Activated gamma-delta T cell treated with Interleukin-2 at 50 U/mL for 16 hours (primary cell): ENCODE measurements at regions not wholly inside any gene's neighbourhood (a gene's known extent, or its start where the extent isn't known, plus 50 kb on each side); places are given as distances from the start of the nearest gene placed in this dataset.

Source experiments
- DNase-seq: peaks from one replicate; pipeline ENCODE4 v3.0.0-alpha.2; 2020

- no peak for DNase-seq
Observed at GRCh38 chr16:85162478-85163277, 50.4 kb upstream of the CIBAR2 start.

- no peak for DNase-seq
Observed at GRCh38 chr16:85163278-85164112, 51.2 kb upstream of the CIBAR2 start.

- DNase-seq = no peak
Observed at GRCh38 chr16:85164431-85164830, 52.2 kb upstream of the CIBAR2 start.

- DNase-seq = no peak
Observed at GRCh38 chr16:85164838-85165516, 52.7 kb upstream of the CIBAR2 start.

GRCh38 chr16:85165781-85166180 is 53.5 kb upstream of the CIBAR2 start:
- no peak for DNase-seq

- DNase-seq = no peak
Observed at GRCh38 chr16:85166281-85166680, 54.0 kb upstream of the CIBAR2 start.

GRCh38 chr16:85166699-85167588 is 54.7 kb upstream of the CIBAR2 start:
- no peak for DNase-seq

- no peak for DNase-seq
Observed at GRCh38 chr16:85167589-85168537, 55.6 kb upstream of the CIBAR2 start.

- DNase-seq = no peak
Observed at GRCh38 chr16:85168732-85169256, 56.5 kb upstream of the CIBAR2 start.

- no peak for DNase-seq
Observed at GRCh38 chr16:85169333-85170065, 57.2 kb upstream of the CIBAR2 start.

- no peak for DNase-seq
Observed at GRCh38 chr16:85170066-85170491, 57.8 kb upstream of the CIBAR2 start.

- DNase-seq = no peak
Observed at GRCh38 chr16:85170590-85171003, 58.3 kb upstream of the CIBAR2 start.

- DNase-seq = no peak
Observed at GRCh38 chr16:85171004-85171758, 58.9 kb upstream of the CIBAR2 start.

- DNase-seq = no peak
Observed at GRCh38 chr16:85171759-85172454, 59.6 kb upstream of the CIBAR2 start.

- DNase-seq = no peak
Observed at GRCh38 chr16:85172455-85173145, 60.3 kb upstream of the CIBAR2 start.

GRCh38 chr16:85173146-85173980 is 61.1 kb upstream of the CIBAR2 start:
- no peak for DNase-seq
